ENCODE measurements at regions not wholly inside any gene's neighbourhood (a gene's known extent, or its start where the extent isn't known, plus 50 kb on each side); places are given as distances from the start of the nearest gene placed in this dataset.
A peak's percentile ranks its signal among the peaks of the same experiment; 100 is the strongest.

- no peak for DNase-seq
Observed at GRCh38 chr5:63323926-63324325, 638.3 kb downstream of the HTR1A start.

DNA sequence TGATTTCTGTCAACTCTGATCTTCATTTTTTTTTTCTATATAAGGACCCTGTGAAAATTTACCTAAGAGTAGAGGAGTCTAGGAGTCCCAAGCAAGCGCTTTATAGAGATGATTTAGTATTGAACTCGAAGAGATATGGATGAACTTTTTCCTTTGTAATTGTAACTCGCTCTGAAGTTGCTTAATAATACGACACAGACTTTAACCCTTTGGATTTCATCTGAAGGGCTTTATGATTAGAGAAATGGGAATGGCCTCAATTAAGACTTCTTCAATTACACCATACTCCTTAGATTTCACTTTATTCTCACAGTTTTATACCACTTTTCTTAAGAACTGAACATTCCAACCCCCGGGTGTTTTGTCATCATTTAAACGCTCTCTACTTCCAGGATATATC, 647.7 kb downstream of the HTR1A start:
- no peak for DNase-seq

GRCh38 chr5:63310644-63311043, 651.6 kb downstream of the HTR1A start:
- no peak for DNase-seq

- DNase-seq: no peak
Observed at GRCh38 chr5:63306909-63307308, 655.3 kb downstream of the HTR1A start.

DNA sequence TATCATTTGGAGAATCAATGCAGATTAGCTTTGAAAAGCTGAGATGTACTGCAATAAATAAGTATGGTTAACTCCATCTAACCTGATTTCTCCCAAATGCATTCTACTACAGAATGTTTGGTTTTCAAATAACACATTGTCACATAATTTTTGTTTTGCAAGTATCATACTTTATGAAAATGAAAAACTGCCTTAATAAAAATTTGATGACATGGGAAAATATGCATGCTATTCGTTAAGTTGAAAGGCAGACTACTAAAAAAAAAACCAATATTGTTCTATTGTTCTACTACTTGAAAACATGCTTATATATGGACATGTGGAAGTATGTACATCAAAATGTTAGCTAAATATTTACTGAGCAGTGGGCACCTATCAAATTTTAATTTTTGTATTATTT, 668.9 kb downstream of the HTR1A start:
- no peak for DNase-seq

GRCh38 chr5:63286724-63287123, 675.5 kb downstream of the HTR1A start:
- DNase-seq: no peak

DNA sequence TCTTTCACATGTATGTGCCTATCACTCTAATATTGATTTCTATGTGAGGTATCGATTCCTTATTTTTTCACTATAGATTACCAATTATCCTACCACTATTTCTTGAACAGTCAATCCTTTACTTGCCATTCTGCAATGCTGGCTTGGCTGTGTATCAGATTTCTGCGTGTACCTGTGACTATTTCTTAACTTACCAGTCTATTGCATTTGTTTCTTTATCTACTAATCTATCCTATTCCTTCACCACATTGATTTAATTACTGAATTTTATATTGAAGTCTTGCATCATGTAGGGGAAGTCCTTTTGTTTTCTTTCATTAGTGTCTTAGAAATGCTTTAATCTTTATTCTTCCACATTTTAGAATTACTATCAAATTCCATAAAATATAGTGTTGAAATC, 684.8 kb downstream of the LRRC70 start:
- no peak for DNase-seq

GRCh38 chr5:63262185-63262981, 683.8 kb downstream of the LRRC70 start:
- no peak for DNase-seq

DNA sequence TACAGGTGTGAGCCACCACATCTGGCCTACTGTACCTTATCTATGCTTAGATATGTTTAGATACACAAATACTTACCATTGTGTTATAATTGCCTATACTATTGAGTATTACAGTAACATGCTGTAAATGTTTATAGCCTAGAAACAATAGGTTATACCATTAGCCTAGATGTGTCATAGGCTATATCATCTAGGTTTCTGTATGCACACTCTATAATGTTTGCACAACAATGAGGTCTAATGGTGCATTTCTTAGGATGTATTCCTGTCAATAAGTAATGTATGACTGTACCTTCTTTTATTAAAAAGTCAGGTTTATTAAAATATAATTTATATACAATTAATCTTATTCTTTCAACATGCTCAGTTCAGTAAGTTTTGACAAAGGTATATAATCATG, 683.1 kb downstream of the LRRC70 start:
- no peak for DNase-seq

DNA sequence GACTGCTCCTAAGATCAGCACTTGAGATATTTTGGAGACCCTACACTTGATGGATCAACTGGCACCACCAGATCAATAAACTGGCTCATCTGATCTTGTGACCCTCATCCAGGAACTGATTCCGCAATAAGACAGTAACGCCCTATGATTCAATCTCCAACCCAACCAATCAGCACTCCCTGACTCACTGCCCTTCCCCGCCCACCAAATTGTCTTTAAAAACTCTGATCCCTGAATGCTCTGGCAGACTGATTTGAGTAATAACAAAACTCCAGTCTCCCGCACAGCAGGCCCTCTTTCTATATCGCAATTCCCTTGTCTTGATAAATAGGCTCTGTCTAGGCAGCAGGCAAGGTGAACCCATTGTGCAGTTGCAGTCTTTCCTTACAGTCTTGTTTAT, 677.0 kb downstream of the LRRC70 start:
- DNase-seq: no peak

DNA sequence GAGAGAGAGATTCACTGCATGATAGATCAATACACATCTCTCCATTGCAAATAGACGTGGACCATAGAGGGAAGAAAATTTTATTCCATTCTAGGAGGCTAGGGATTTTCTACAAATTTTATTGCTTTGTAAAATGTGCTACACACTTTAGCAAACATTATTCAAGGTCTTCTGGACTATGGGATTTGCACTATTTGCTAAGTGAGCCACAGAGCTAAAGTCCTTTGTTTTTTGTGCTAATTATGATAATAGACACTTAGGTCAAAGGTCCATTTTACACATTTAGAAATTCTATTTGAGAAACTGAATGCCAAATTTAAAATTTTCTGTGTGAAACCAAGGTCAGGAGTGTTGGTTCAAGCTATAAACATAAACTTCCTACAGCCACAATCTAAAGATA, 672.3 kb downstream of the LRRC70 start:
- no peak for DNase-seq

DNA sequence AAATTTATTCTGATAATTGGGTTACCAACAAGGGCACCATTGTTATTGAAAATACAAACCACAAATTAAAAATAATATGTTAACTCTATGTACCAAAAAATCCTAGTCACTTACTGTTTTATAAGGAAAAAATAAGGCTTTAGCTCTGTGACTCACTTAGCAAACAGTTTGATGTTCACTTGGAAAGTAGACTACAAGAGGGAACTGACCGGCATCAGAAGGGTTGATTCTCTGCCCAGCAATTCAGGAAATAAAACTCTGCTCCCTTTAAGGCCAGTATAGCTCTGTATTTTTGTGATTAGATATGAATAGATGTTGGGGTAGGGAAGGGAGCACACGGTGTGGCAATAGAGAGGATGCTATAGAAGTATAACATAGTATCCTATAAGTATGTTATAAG, 671.3 kb downstream of the LRRC70 start:
- no peak for DNase-seq

DNA sequence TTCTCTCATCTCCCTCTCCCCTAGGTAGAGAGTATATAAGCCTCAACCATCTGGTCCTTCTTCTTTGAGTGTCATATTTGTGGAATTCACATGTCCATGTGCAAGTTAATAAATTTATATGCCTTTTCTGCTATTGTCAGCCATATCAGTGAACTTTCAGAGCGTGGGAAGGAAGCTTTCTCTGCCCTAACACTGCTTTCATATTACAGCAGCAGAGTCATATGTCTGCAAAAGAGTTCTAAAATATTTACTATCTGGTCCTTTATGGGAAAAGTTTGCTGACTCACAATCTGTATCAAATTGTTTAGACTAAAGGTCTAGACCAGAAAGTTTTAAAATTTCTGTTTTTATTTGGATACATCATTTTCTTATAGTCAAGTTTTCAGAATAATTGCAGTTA, 669.0 kb downstream of the LRRC70 start:
- DNase-seq: no peak

DNA sequence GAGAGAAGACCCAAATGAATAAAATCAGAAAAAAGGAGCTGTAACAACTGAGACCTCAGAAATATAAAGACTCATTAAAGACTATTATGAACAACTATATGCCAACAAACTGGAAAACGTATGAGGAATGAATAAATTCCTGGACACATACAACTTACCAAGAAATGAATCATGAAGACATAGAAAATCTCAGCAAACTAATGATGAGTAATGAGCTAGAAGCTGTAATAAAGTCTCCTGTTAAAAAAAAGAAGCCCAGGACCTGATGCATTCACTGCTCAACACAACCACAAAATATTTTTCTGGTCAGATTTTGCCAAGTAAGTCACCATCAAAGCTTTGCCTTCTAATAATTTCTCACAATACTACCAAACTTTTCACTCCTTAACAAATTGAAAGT, 666.7 kb downstream of the LRRC70 start:
- no peak for DNase-seq

DNA sequence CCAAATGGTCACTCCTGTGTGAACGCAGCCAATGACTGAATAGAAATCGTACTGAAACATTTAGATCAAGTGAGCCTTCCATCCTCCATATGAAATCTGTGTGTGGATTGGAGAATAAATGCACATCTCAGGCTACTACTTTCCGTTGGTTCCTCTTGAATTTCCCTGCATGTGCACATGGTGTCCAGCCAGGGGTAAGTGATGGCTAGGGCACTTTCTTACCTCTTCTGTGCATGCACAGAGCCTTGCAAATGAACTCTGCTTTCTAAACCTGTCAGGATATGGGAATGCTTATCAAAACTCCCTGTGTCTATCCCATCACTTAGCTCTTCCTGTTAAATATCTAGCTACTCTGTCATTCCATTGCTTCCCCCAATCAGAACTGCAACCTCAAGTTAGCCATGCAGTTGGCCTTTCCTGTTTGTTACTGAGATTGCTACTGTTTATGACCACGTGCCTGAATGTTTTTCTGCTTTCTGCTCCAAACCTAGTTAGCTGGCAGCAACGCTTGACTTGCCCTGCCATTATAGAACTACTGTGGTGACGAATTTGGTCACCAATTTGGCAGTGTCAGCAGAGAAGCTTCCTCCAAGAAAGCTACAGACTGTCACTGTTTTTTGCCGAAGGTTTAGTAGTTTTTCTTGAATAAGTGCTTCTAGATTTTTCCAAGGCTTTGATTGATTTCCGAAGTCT, 661.6 kb downstream of the LRRC70 start:
- DNase-seq: no peak

GRCh38 chr5:63233911-63234310, 655.3 kb downstream of the LRRC70 start:
- no peak for DNase-seq

GRCh38 chr5:63233361-63233760, 654.7 kb downstream of the LRRC70 start:
- DNase-seq: no peak

DNA sequence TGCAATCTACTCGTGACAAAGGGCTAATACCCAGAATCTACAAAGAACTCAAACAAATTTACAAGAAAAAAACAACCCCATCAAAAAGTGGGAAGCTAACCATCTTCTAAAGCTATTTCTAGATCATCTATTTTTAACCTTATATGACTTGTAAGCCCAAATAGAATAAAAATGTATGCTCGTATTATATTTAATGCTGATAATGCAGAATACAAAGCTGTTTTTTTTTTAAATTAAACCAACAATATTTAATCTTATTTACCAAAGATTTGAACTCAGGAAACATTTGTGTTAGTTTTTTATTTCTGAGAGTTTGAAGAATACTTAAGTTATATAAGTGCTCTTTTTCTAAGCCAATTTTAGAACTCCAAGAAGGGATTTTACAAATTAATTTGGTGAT, 652.1 kb downstream of the LRRC70 start:
- DNase-seq: no peak

DNA sequence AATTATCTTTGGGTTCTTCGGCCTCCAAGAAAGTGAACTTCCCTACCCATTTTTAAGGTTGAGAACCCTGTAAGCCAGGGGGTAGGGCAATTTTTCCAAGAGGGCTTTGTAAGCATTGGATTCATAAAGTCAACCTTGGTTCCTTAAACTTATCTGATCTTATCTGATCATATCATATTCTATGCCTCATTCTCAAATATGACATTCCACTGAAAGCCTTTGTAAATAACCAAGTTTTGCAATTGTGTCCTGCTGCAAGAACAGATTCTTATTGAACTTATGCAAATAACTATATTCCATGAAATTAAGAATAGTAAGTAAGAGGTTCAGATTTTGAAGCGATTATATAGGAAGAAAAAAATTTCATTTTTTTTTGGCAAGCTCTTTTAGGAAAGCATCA, 649.5 kb downstream of the LRRC70 start:
- no peak for DNase-seq

GRCh38 chr5:63220244-63220643, 641.6 kb downstream of the LRRC70 start:
- no peak for DNase-seq

- DNase-seq: no peak
Observed at GRCh38 chr5:63217422-63217821, 638.8 kb downstream of the LRRC70 start.

DNA sequence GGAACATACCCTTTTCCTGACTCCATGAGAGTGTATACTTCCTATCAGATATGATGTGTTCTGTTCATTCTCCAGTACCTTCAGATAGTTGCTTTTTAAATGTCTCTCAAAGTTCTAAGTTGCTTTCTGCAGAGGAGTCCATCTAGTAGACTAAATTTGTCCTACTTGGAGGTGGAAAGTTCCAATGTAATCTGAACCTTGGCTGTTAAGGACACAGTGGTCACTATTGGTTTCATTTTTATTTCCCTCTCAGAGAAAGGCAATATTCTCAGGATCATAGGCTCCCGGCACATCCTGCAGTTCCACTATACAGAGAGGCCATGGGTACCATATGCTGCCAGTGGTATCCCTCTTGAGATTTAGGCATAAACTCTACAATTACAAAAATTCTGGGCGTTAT, 634.6 kb downstream of the LRRC70 start:
- no peak for DNase-seq

DNA sequence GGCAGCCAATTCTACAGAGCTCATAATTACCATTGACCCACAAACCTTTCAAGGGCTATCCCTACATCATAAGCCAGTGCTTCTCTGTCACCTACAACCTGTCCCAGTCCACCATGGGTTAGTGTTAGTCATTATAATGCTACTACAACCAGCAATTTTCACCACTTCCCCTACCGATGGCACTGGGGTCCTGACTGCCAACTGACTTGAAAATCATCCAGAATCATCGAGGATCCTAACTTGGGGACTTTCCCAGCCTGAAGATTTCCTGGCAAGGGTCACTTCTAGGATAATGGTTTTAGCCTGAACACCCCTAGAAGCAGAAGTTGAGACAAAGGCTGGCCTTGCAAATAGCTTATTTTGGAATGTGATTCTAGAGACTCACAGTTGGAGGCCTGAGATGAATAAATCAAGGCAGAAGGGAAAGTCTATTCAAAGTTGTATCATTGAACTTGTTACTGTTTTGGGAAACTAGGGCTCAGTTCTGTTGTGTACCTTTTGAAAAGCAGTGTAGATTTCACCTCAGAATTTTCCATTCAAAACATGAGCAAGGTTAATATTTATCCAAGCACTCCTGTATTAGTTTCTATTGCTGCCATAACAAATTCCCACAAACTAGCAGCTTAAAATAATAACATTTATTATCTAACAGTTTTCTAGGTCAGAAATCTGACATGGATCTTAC, 633.0 kb downstream of the LRRC70 start:
- peak in 7 of 14 donors; percentile 0 to 39 (median 21) for DNase-seq

GRCh38 chr5:63205976-63206375, 627.4 kb downstream of the LRRC70 start:
- DNase-seq: no peak

All from C1 segment of cervical spinal cord (tissue), 14 donors.